ENCODE measurements at regions not wholly inside any gene's neighbourhood (a gene's known extent, or its start where the extent isn't known, plus 50 kb on each side); places are given as distances from the start of the nearest gene placed in this dataset.

- Histone ChIP-seq H3K36me3 (ENCODE audit: control insufficient read depth in 2 of 4, insufficient read depth in 4 of 4, low read length in 3 of 4) (no peaks in the 10 kb centered on the region), H3K27me3 (replicated peaks in 1 of 4; ENCODE audit: control insufficient read depth in 3 of 4, extremely low read depth in 1 of 4, insufficient read depth in 3 of 4, low read length in 3 of 4) (no peaks in the 10 kb centered on the region), H2BK12ac (ENCODE audit: low read depth, low read length) (no peak overlapping the region), H2BK120ac (replicated peaks; ENCODE audit: low read depth, low read length) (no peak overlapping the region), H3K4me3 (ENCODE audit: extremely low read depth in 1 of 4, insufficient read depth in 2 of 4, low read depth in 3 of 4, low read length in 4 of 4) (no peak overlapping the region), H3K56ac (replicated peaks; ENCODE audit: insufficient read length, low read depth, low read length) (no peak overlapping the region), H2AK5ac (ENCODE audit: low read depth, low read length) (no peak overlapping the region), H3K18ac (ENCODE audit: extremely low read depth, low read length) (no peak overlapping the region), H2BK15ac (ENCODE audit: low read length) (no peak overlapping the region), H3K79me1 (ENCODE audit: low read depth, low read length) (no peaks in the 10 kb centered on the region), H2AFZ (ENCODE audit: low read length) (no peak overlapping the region), H3K4me1 (replicated peaks in 1 of 4; ENCODE audit: control insufficient read depth in 3 of 4, insufficient read depth in 4 of 4, low read length in 3 of 4) (no peaks in the 10 kb centered on the region), H3K9ac (replicated peaks in 1 of 4; ENCODE audit: extremely low read depth in 1 of 4, low read depth in 3 of 4, low read length in 3 of 4) (no peak overlapping the region), H2BK5ac (ENCODE audit: low read depth, low read length) (no peak overlapping the region), H3K4ac (replicated peaks; ENCODE audit: insufficient read length, low read depth, low read length) (no peak overlapping the region), H3K9me3 (ENCODE audit: insufficient read depth in 2 of 2, low read depth in 1 of 2, low read length in 1 of 2) (no peaks in the 10 kb centered on the region; a peak in 1 of 4 replicates), H3K23ac (ENCODE audit: insufficient read length) (no peak overlapping the region), H4K91ac (replicated peaks; ENCODE audit: insufficient read length, low read length) (no peak overlapping the region), H3K4me2 (ENCODE audit: insufficient read depth in 1 of 2, low read depth in 2 of 2, low read length in 2 of 2) (no peak overlapping the region), H2BK20ac (ENCODE audit: low read length) (no peak overlapping the region), H3K23me2 (ENCODE audit: low read depth, low read length) (no peaks in the 10 kb centered on the region), H3K27ac (ENCODE audit: low read depth, low read length) (no peak overlapping the region), H3K79me2 (ENCODE audit: control insufficient read depth in 1 of 2, insufficient read depth in 2 of 2, low read length in 2 of 2) (no peaks in the 10 kb centered on the region), H4K20me1 (replicated peaks in 1 of 2; ENCODE audit: control insufficient read depth in 1 of 2, insufficient read depth in 2 of 2, low read length in 2 of 2) (no peaks in the 10 kb centered on the region), H4K8ac (ENCODE audit: extremely low read depth, insufficient read depth, low read length) (no peak overlapping the region), H4K5ac (ENCODE audit: insufficient read length, low read depth, low read length) (no peak overlapping the region), H3K14ac (ENCODE audit: insufficient read length) (no peak overlapping the region)
- POLR2A ChIA-PET (ENCODE audit: partially characterized antibody), result no interaction called here
- CTCF ChIA-PET (ENCODE audit: partially characterized antibody), result no interaction called here
- DNase-seq (ENCODE audit: low read depth in 1 of 2, low spot score in 2 of 2) (no peak), FAIRE-seq (no peak)
- WGBS, 2 experiments (ENCODE audit: extremely low coverage in 1 of 2, insufficient coverage in 1 of 2, insufficient read length in 1 of 2, insufficient replicate concordance in 2 of 2, low coverage in 1 of 2, low lambda C conversion rate in 2 of 2, missing lambda C conversion rate in 1 of 2), result 77% methylated on average over 3 of the region's 3 CpGs; no CpG with 5 or more reads in 1 of the 2 experiments
- TF ChIP-seq CHD1 (IDR thresholded peaks at IDR 0.05; ENCODE audit: low read depth, low read length) (no peak), CHD2 (IDR thresholded peaks at IDR 0.05; ENCODE audit: low read length) (no peak), POLR2A (IDR thresholded peaks at IDR 0.05; ENCODE audit: control extremely low read depth in 1 of 2, low read depth in 2 of 2, low read length in 2 of 2) (no peak), NRF1 (IDR thresholded peaks at IDR 0.05; ENCODE audit: low read depth, low read length) (no peak), SAP30 (IDR thresholded peaks at IDR 0.05; ENCODE audit: insufficient read depth, insufficient replicate concordance, low read length) (no peak), BACH1 (IDR thresholded peaks at IDR 0.05; ENCODE audit: low read length) (no peak), TEAD4 (IDR thresholded peaks at IDR 0.05; ENCODE audit: low read depth, low read length) (no peak), CBX5 (IDR thresholded peaks at IDR 0.05; ENCODE audit: low read depth, low read length) (no peak)
Observed at GRCh38 chr4:54390670-54391069, 161.6 kb downstream of the PDGFRA start.
